Neural progenitor cell (in vitro differentiated cells): ENCODE measurements at regions not wholly inside any gene's neighbourhood (a gene's known extent, or its start where the extent isn't known, plus 50 kb on each side); places are given as distances from the start of the nearest gene placed in this dataset.

Experiments
- CTCF ChIP-seq: fragments of 200-600 bp; sonication (generic); IDR thresholded peaks from 2 replicates; pipeline ENCODE4 v1.5.1; 2017; ENCODE audit warnings: antibody characterized with exemption, mild to moderate bottlenecking
- EZH2 ChIP-seq: fragments of 200-600 bp; sonication (generic); IDR thresholded peaks from 2 replicates; pipeline ENCODE4 v1.6.1; 2017; ENCODE audit warnings: antibody characterized with exemption, mild to moderate bottlenecking, moderate library complexity
- EZH2phosphoT487 ChIP-seq: fragments of 200-600 bp; sonication (generic); IDR thresholded peaks from 2 replicates; pipeline ENCODE4 v1.6.1; 2017; ENCODE audit warnings: antibody characterized with exemption

GRCh38 chr13:80050252-80050651 lies 290.7 kb downstream of the SPRY2 start:
- TF ChIP-seq CTCF (no peak), EZH2phosphoT487 (no peak), EZH2 (no peak)
